Upper lobe of left lung (tissue), 6 donors: ENCODE measurements at regions not wholly inside any gene's neighbourhood (a gene's known extent, or its start where the extent isn't known, plus 50 kb on each side); places are given as distances from the start of the nearest gene placed in this dataset.

ENCODE experiments used
- ATAC-seq, 2 donors: fragments of 200-7000 bp; cut with Tn5 transposase; one replicate each; pipeline ENCODE4 v1.9.1; 2022; ENCODE audit warnings: mild to moderate bottlenecking in 2 of 2, moderate library complexity in 2 of 2; ENCODE audit not compliant: low FRiP score in 2 of 2
- DNase-seq, 2 donors: peaks; one replicate each; pipeline ENCODE4 v3.0.0-alpha.2; 2019 to 2020
- H3K27ac ChIP-seq, 4 donors: fragments of 200-600 bp; sonication (generic); one replicate each; pipeline ENCODE4 v1.5.1; 2016 to 2019
- H3K27me3 ChIP-seq, 4 donors: fragments of 200-600 bp; sonication (generic); one replicate each; pipeline ENCODE4 v1.5.1; 2017 to 2019
- H3K36me3 ChIP-seq, 4 donors: fragments of 200-600 bp; sonication (generic); one replicate each; pipeline ENCODE4 v1.5.1; 2016 to 2019
- H3K4me1 ChIP-seq, 4 donors: fragments of 200-600 bp; sonication (generic); one replicate each; pipeline ENCODE4 v1.5.1; 2018 to 2019
- H3K4me3 ChIP-seq, 4 donors: fragments of 200-600 bp; sonication (generic); one replicate each; pipeline ENCODE4 v1.5.1; 2017 to 2019; ENCODE audit warnings: mild to moderate bottlenecking in 2 of 4, moderate library complexity in 1 of 4
- H3K9me3 ChIP-seq, 4 donors: fragments of 200-600 bp; sonication (generic); one replicate each; pipeline ENCODE4 v1.5.1; 2018 to 2019
- EP300 ChIP-seq, 4 donors: sonication (generic); formaldehyde crosslinking; IDR thresholded peaks; one replicate each; pipeline ENCODE4 v1.5.1; 2017; ENCODE audit warnings: antibody characterized with exemption in 4 of 4, control low read depth in 2 of 4
- POLR2A ChIP-seq, 4 donors: fragments of 450-650 bp; IDR thresholded peaks; one replicate each; pipeline ENCODE4 v1.5.1; 2016 to 2017; ENCODE audit warnings: antibody characterized with exemption in 4 of 4, mild to moderate bottlenecking in 2 of 4
- POLR2AphosphoS5 ChIP-seq, 2 donors: sonication (generic); formaldehyde crosslinking; IDR thresholded peaks; one replicate each; pipeline ENCODE4 v1.5.1; 2017; ENCODE audit warnings: antibody characterized with exemption in 2 of 2
- WGBS, 2 donors: methylation state at CpG; one replicate each; pipeline ENCODE4 v1.1.5; 2017 to 2018; 5-methylcytosine and 5-hydroxymethylcytosine counted together
- TF ChIP-seq, protein P1 (sequence below), 6 experiments: fragments of 450-650 bp in 4 of 6; fragments of 200-600 bp in 2 of 6; sonication (generic) in 2 of 6; IDR thresholded peaks; one replicate each; pipeline ENCODE4 v1.5.1; 2016 to 2019; ENCODE audit warnings: antibody characterized with exemption in 6 of 6
- donor health status: DM: no; HTN: no; CAD: no; lungs with moderate emphysema.
- donor health status: DM: no; HTN: yes; CAD: no; lungs with severe emphysema.

DNA sequence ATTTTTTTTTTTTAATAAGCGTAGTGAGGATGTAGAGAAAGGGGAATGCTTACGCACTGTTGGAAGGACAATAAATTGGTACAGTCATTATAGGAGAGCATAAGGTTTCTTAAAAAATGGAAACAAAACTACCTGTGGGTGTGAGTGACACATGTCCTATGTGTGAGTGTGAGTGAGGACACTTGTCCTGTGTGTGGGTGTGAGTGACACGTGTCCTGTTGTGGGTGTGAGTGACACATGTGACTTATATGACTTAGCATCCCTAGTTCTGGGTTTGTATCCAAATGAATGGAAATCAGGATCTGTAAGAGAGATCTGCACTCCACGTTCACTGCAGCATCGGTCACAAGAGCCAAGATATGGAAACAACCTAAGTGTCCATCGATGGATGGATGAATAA is 91.8 kb downstream of the CBLN2 start:
- 69 to 77% methylated on average over 6 of the region's 6 CpGs for WGBS, 2 donors
- no peak overlapping the region for H3K4me3 ChIP-seq
- no peaks in the 10 kb centered on the region for H3K27me3 ChIP-seq
- no peak for DNase-seq
- no peaks in the 10 kb centered on the region for H3K36me3 ChIP-seq
- no peaks in the 10 kb centered on the region for H3K4me1 ChIP-seq
- ATAC-seq, result no peak
- no peak for TF ChIP-seq POLR2AphosphoS5 (IDR thresholded peaks at IDR 0.05)
- TF ChIP-seq EP300 (IDR thresholded peaks at IDR 0.05), result no peak
- TF ChIP-seq, protein P1, sequence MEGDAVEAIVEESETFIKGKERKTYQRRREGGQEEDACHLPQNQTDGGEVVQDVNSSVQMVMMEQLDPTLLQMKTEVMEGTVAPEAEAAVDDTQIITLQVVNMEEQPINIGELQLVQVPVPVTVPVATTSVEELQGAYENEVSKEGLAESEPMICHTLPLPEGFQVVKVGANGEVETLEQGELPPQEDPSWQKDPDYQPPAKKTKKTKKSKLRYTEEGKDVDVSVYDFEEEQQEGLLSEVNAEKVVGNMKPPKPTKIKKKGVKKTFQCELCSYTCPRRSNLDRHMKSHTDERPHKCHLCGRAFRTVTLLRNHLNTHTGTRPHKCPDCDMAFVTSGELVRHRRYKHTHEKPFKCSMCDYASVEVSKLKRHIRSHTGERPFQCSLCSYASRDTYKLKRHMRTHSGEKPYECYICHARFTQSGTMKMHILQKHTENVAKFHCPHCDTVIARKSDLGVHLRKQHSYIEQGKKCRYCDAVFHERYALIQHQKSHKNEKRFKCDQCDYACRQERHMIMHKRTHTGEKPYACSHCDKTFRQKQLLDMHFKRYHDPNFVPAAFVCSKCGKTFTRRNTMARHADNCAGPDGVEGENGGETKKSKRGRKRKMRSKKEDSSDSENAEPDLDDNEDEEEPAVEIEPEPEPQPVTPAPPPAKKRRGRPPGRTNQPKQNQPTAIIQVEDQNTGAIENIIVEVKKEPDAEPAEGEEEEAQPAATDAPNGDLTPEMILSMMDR (IDR thresholded peaks at IDR 0.05), result no peak
- TF ChIP-seq POLR2A (IDR thresholded peaks at IDR 0.05), result no peak
- no peak overlapping the region for H3K27ac ChIP-seq
- no peaks in the 10 kb centered on the region for H3K9me3 ChIP-seq

DNA sequence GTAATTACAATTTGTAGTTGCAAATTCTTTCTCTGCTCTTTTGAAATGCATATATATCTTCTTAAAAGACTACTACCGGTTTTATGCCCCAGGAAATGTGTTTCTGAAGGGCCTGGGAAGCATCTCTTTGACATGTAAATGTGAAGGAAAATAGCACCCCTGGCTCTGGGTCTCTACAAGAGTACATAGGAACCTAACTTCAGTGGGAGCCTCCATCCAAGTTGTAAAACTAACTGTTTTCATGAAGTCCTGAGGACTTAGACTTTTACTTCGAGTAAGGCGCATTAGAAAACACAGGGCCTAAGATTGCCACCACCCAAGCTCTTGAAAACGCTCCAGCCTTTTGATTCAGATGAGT is 99.4 kb downstream of the CBLN2 start:
- DNase-seq (no peak), ATAC-seq (no peak)
- Histone ChIP-seq H3K27me3 (no peaks in the 10 kb centered on the region), H3K27ac (no peak overlapping the region), H3K4me3 (no peak overlapping the region), H3K4me1 (no peaks in the 10 kb centered on the region), H3K9me3 (no peaks in the 10 kb centered on the region), H3K36me3 (no peaks in the 10 kb centered on the region)
- WGBS, 2 donors, result 46 to 67% methylated on average over 4 of the region's 4 CpGs
- TF ChIP-seq POLR2AphosphoS5 (IDR thresholded peaks at IDR 0.05), result no peak
- TF ChIP-seq POLR2A (IDR thresholded peaks at IDR 0.05), result no peak
- TF ChIP-seq EP300 (IDR thresholded peaks at IDR 0.05), result no peak
- TF ChIP-seq, protein P1 (IDR thresholded peaks at IDR 0.05), result no peak

DNA sequence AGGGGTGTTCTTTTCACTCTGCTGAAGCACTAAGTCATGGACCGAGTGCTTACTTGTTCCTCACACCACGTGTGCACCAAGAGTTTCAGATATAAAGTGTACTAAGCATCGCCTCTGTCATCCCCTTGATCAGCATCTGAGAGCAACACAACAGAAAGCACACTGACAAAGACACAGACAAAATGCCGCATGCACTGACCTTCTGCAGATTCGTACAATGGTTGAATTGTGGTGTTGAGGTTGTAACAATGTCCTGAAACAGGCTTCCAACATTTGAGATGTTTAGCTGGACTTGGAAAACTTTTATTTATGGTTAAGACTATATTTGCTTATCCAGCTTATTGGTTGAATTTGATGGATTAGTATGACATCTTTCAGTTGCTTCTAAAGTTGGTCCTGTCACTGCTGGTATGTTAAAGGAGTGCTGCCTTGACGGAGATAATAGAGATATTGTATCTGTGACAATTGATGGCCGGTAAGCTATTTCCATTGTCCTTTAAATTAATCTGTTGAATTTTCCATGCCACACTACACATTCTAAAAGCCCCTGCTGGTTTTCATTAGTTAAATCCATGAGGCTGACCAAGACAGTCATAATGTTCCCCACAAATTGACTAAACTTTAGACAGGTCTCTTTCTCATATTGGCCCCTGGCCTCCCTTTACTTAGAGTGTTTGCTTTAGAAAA is 99.9 kb downstream of the CBLN2 start:
- ATAC-seq, result no peak

DNA sequence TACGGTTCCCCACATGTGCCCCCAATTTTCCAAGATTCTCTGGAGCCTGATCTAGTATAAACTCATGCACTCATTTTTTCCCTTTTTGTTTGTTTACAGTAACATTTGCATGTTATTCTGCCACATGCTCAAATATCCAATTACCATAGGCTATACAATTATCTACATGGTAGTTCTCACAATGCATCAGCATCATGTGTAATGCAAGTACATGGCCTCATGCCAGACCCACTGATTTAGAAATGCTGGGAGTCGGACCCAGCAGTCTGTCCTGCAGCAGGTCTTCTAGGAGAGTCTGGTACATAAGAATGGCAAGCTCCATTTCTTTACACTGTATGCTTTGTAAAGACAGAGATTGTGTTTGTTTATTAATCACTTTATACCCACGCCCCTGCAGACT is 107.7 kb downstream of the CBLN2 start:
- H3K4me1 ChIP-seq, result no peaks in the 10 kb centered on the region
- ATAC-seq (no peak), DNase-seq (no peak)
- 54 to 58% methylated on average over 3 of the region's 3 CpGs for WGBS, 2 donors
- H3K9me3 ChIP-seq, result no peaks in the 10 kb centered on the region
- no peak overlapping the region for H3K4me3 ChIP-seq
- H3K36me3 ChIP-seq, result no peaks in the 10 kb centered on the region
- no peak overlapping the region for H3K27ac ChIP-seq
- H3K27me3 ChIP-seq, result no peaks in the 10 kb centered on the region
- TF ChIP-seq POLR2AphosphoS5 (IDR thresholded peaks at IDR 0.05) (no peak), POLR2A (IDR thresholded peaks at IDR 0.05) (no peak), EP300 (IDR thresholded peaks at IDR 0.05) (no peak)
- TF ChIP-seq, protein P1 (IDR thresholded peaks at IDR 0.05), result no peak

More for the DNA sequence above, 99.9 kb downstream of the CBLN2 start:
- Histone ChIP-seq H3K4me1 (no peaks in the 10 kb centered on the region), H3K4me3 (no peak overlapping the region), H3K9me3 (no peaks in the 10 kb centered on the region), H3K27ac (no peak overlapping the region), H3K27me3 (no peaks in the 10 kb centered on the region), H3K36me3 (no peaks in the 10 kb centered on the region)
- no peak for DNase-seq
- 71% methylated on average over 7 of the region's 7 CpGs for WGBS, 2 donors
- no peak for TF ChIP-seq POLR2A (IDR thresholded peaks at IDR 0.05)
- no peak for TF ChIP-seq POLR2AphosphoS5 (IDR thresholded peaks at IDR 0.05)
- TF ChIP-seq EP300 (IDR thresholded peaks at IDR 0.05), result no peak
- TF ChIP-seq, protein P1 (IDR thresholded peaks at IDR 0.05), result no peak

DNA sequence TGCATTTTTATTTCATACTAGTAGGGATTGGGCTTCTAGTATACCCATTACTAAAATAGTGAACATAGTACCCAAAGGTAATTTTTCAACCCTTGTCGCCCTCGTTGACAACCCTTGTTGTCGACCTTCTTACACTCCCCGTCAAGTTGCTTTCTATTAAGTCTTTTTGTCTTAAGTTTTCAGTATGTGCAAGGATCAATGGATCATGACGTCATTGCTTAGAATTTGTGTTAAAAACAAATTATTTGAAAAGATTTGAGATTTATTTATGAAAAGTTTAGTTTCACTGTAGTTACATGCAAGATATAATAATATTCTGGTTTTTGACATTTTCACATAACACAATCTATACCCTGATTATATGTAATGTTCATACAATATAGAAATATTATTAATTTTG is 110.4 kb downstream of the CBLN2 start:
- no peaks in the 10 kb centered on the region for H3K9me3 ChIP-seq
- ATAC-seq, result no peak

More for the DNA sequence above, 110.4 kb downstream of the CBLN2 start:
- H3K36me3 ChIP-seq, result no peaks in the 10 kb centered on the region
- WGBS, 2 donors, result 81 to 88% methylated on average over 5 of the region's 5 CpGs
- TF ChIP-seq POLR2A (IDR thresholded peaks at IDR 0.05), result no peak
- TF ChIP-seq, protein P1 (IDR thresholded peaks at IDR 0.05), result no peak
- TF ChIP-seq POLR2AphosphoS5 (IDR thresholded peaks at IDR 0.05), result no peak
- no peak for TF ChIP-seq EP300 (IDR thresholded peaks at IDR 0.05)
- no peak for DNase-seq
- no peaks in the 10 kb centered on the region for H3K4me1 ChIP-seq
- no peak overlapping the region for H3K4me3 ChIP-seq
- H3K27me3 ChIP-seq, result no peaks in the 10 kb centered on the region
- H3K27ac ChIP-seq, result no peak overlapping the region
